SK-N-SH treated with all-trans-retinoic acid at 6 μM for 48 hours (cell line): ENCODE measurements at regions not wholly inside any gene's neighbourhood (a gene's known extent, or its start where the extent isn't known, plus 50 kb on each side); places are given as distances from the start of the nearest gene placed in this dataset.

Experiments used
- BACH2 ChIP-seq: fragments of 250-450 bp; sonication (Bioruptor Pico); IDR thresholded peaks from 2 replicates; pipeline ENCODE4 v1.9.0; 2021; ENCODE audit warnings: mild to moderate bottlenecking, borderline replicate concordance
- CREB5 ChIP-seq: fragments of 250-450 bp; sonication (Bioruptor Pico); IDR thresholded peaks from 2 replicates; pipeline ENCODE4 v1.5.1; 2020; ENCODE audit warnings: low read depth, mild to moderate bottlenecking, moderate library complexity
- TF ChIP-seq, protein P1 (sequence below): fragments of 250-450 bp; sonication (Bioruptor Pico); IDR thresholded peaks from 2 replicates; pipeline ENCODE4 v1.8.0; 2021; ENCODE audit warnings: low read depth, mild to moderate bottlenecking, moderate library complexity, borderline replicate concordance

GRCh38 chr4:107452717-107453630 lies 267.1 kb downstream of the PAPSS1 start:
- TF ChIP-seq CREB5, result no peak
- TF ChIP-seq BACH2 (CRISPR knock-in tag), result no peak
- TF ChIP-seq, protein P1, sequence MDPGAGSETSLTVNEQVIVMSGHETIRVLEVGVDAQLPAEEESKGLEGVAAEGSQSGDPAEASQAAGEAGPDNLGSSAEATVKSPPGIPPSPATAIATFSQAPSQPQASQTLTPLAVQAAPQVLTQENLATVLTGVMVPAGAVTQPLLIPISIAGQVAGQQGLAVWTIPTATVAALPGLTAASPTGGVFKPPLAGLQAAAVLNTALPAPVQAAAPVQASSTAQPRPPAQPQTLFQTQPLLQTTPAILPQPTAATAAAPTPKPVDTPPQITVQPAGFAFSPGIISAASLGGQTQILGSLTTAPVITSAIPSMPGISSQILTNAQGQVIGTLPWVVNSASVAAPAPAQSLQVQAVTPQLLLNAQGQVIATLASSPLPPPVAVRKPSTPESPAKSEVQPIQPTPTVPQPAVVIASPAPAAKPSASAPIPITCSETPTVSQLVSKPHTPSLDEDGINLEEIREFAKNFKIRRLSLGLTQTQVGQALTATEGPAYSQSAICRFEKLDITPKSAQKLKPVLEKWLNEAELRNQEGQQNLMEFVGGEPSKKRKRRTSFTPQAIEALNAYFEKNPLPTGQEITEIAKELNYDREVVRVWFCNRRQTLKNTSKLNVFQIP, result no peak
